Fibroblast of the aortic adventitia (primary cell): ENCODE measurements at regions not wholly inside any gene's neighbourhood (a gene's known extent, or its start where the extent isn't known, plus 50 kb on each side); places are given as distances from the start of the nearest gene placed in this dataset.
"Not testable (repeated sequence)": the region's sequence is repeated elsewhere in the genome, so short reads cannot be mapped to it uniquely, and the experiment has no call there.

Experiments
- DNase-seq: peaks from one replicate; pipeline ENCODE4 v3.0.0-alpha.2; 2010; ENCODE audit warnings: low read depth
- H3K4me3 ChIP-seq: 2 replicates; pipeline ENCODE4 v1.5.1; 2011; ENCODE audit warnings: low read depth, mild to moderate bottlenecking, control low read depth, low read length, moderate library complexity
- CTCF ChIP-seq: IDR thresholded peaks from 2 replicates; pipeline ENCODE4 v1.5.1; 2011; ENCODE audit warnings: mild to moderate bottlenecking, low read length, control low read depth, inconsistent platforms; ENCODE audit not compliant: insufficient read depth

- DNase-seq, H3K4me3 ChIP-seq: not testable (repeated sequence)
Observed at GRCh38 chr1:78203410-78203982, 157.7 kb downstream of the GIPC2 start.

- DNase-seq, result no peak
- no peak overlapping the region for H3K4me3 ChIP-seq
- no peak for TF ChIP-seq CTCF
Observed at GRCh38 chr1:78210175-78210574, 164.4 kb downstream of the GIPC2 start.

DNA sequence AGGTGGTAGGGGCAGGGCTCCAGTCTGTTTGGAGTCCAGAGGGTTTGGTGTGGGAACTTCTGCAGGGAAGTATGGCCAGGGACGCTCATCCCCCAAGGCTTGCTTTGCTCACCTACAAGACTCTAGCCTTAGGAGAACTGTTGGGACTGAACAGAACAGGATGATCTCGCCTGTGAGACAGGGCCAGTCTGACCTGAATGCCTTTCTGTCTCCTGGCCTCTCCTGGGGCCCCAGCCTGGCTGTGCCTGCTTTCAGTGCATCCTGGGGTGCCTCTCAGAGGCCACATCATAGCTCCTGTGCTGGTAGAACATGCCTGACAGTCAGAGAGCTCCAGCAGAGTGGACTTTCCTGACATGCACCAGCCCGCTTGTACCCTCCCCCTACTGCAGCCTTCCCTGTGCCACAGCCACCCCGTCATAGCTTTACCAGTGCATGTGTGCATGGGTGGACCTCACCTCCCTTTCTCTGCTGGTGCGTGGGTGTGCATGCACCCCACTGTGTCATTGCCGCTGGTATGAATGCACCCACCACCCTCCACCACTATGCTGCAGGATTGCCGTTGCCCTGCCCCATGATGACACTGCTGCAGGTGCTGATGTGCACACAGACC lies 165.8 kb downstream of the GIPC2 start:
- DNase-seq, result no peak
- no peak for TF ChIP-seq CTCF
- no peak overlapping the region for H3K4me3 ChIP-seq

GRCh38 chr1:78214334-78214733 lies 168.6 kb downstream of the GIPC2 start:
- no peak for TF ChIP-seq CTCF
- no peak overlapping the region for H3K4me3 ChIP-seq
- no peak for DNase-seq

- DNase-seq, result no peak
- TF ChIP-seq CTCF, result no peak
- H3K4me3 ChIP-seq, result no peak overlapping the region
Observed at GRCh38 chr1:78222225-78222959, 176.6 kb downstream of the GIPC2 start.

DNA sequence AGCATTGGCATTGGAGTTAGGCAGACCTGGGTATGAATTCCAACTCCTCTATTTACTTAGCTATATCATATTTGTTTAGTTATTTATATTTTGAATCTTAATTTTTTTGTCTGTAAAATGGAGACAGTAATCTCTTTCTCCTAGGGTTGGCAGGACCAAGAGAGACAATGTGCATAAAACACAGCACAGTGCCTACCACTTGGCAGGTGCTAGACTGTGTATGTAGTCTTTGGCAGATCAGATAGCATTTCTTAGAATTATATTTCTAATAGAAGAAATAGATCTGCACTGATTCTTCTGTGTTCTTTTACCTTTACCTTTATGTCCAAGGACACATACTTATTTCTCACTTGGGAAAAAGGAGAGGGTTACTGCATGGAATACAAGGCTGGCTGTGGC lies 177.2 kb downstream of the GIPC2 start:
- no peak overlapping the region for H3K4me3 ChIP-seq
- DNase-seq, result no peak
- TF ChIP-seq CTCF, result no peak

DNA sequence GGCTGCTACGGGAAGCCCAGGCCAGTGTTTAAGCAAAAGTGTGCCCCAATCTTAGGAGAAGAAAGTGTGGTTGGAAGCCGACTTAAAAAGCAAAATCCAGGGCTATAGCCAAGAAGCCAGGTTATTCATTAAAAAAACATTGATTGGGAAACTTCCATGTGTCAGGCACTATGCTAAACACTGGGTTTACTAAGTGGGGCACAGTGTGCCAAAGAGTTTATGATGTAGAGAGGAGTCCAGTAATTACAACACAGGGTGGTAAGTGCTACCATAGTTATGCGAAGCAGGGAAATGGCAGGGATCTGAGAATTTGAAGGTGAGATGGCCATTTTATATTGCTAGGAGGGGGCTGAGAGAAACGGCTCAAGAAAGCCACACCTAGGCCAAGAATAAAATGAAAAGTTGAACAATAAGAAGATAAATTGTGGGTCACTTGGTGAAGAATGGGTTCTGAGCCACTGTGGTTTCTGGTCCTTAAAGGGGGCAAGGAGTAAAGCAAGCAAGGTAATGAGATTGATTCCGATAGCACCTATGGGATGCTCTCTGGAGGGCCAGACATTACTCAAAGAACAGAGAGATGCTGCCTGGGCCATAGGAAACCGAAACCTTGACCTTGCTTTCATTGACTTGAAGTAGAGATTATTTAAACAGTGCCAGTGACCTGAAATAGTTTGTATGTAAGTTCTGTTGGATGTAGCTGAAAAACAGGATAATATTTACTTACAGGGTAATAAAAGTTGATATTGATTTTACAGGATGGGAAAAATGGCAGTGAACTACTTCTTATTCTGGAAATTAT lies 177.8 kb downstream of the GIPC2 start:
- no peak for TF ChIP-seq CTCF
- DNase-seq, result peak; percentile 77
- H3K4me3 ChIP-seq, result no peak overlapping the region
